HG02623 (cell line): ENCODE measurements at regions not wholly inside any gene's neighbourhood (a gene's known extent, or its start where the extent isn't known, plus 50 kb on each side); places are given as distances from the start of the nearest gene placed in this dataset.
"Not testable (repeated sequence)": the region's sequence is repeated elsewhere in the genome, so short reads cannot be mapped to it uniquely, and the experiment has no call there.

Experiments used
- ATAC-seq: cut with Tn5 transposase; IDR thresholded peaks from one replicate; pipeline ENCODE4 v1.9.1; 2021; ENCODE audit warnings: moderate library complexity; ENCODE audit not compliant: unreplicated experiment

DNA sequence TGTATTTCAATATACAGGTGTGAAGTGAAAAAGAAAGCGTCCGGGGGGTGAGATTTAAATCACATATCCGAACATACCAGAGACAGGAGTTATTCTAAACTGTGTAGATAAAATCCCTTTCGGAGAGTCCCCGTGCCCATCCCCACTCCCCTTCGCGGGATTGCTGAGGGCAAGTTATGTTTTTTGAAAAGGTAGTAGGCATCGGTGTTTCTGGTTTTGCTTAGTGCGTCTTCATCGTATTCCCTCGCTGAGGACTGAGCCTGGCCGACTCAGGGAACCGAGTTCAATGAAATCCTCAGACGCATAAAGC lies 583.4 kb downstream of the ZEB2 start:
- no peak for ATAC-seq

DNA sequence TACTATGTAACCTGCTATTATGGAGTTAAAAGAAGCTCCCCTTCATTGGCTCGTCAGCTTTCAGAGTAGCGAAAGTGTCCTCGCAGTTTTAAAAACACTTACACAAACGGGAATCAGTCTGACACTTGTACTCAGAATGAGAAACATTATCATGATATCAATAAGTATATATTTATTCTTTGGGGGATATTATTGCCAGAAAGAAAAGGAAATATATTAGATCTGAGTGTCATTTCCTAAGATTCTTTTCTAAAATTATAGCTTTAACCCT lies 584.5 kb downstream of the ZEB2 start:
- ATAC-seq: no peak

DNA sequence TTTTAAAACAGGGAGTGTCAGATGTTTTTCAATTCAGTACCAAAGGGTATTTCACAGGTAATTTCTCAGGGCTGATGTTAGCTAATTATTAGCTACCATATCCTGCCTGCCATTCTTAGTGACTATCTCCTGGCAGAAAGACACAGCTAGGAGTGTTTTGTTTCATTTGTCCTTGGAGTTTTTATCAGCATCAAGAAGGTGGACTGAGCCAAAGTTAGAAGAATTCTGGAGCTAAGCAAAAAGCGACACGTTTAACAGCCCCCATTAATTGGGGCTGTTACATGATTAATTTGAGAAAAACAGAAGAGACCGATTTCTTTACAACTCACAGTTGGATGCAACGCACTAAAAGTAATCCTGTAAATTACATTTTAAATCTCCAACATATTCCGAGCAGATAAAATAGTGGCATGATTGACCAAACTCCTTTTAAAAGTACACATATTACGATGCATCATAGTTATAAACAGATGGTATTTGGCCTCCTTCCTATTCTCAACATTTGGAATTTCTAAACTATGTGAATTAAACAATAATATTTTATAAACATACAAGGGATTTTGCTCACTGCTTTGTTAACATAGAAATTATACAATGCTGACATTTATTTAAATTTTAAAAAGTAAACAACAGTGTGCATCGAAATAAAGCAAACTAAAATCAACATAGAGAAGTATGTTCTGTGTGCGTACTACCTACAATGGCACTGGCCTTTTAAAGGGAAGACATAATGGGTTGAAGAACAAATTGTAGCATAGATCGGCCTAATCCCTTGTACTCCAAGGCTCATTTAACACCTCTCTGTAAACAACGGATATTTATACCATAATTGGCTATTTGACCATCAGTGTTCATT lies 585.1 kb downstream of the ZEB2 start:
- ATAC-seq: peak; percentile 42

DNA sequence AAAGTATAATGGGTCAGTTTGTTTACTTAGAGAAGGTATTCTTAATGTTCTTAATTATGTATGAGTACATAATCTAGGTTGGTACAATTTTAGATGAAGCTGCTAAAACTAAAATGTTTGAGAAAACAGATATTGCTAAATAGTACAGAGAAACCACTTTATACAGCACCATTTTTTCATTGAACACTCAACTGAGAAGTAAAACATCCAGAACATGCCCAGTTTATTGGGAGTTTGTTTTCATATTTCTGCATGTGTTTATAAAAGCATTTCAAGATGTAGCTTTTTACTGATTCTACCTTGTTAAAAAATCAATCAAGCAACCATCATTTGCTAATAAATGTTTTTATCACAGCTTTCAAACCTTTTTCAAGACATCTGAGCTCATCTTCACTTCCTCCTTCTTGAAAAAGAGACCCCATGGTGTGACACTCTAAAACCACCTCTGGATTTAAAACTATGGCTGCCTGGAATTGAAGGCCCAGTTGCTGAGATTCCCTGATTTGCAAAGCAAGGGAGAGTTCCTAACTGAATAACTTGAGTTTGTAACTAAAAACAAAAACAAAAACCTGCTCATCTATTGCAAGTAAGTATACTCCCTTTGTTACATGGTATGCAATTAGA lies 585.9 kb downstream of the ZEB2 start:
- no peak for ATAC-seq

DNA sequence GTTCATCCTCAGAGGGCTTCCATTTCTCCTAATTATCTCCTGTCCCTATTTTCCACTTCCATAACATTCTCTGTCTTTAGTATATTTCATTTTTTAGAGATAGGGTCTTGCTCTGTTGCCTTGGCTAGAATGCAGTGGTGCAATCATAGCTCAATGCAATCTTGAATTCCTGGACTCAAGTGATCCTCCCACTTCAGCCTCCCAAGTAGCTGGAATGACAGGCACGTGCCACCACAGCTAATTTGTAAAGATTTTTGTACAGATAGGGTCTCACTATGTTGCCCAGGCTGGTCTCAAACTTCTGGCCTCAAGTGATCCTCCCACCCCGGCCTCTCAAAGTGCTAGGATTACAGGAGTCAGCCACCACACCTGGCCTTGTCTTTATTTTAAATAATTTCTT lies 589.0 kb downstream of the ZEB2 start:
- ATAC-seq: no peak

DNA sequence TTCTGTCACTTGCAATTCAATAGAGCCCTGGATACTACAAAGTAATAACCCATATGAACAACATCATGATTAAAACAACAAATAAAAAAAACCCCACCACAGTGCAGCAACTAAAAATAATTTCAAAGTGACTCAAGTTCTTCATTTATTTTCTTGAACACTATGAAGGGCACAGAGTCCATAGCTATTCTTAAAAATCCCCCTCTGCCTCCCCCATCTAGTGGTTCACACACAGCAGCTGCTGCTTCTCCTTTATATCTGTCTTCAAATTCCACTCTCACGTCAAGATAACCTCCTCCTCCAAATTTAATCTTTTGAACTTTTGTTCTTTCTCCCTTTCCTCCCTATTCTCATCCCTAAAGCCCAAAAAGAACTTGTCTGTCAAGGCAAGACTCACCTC lies 591.3 kb downstream of the ZEB2 start:
- ATAC-seq: no peak

DNA sequence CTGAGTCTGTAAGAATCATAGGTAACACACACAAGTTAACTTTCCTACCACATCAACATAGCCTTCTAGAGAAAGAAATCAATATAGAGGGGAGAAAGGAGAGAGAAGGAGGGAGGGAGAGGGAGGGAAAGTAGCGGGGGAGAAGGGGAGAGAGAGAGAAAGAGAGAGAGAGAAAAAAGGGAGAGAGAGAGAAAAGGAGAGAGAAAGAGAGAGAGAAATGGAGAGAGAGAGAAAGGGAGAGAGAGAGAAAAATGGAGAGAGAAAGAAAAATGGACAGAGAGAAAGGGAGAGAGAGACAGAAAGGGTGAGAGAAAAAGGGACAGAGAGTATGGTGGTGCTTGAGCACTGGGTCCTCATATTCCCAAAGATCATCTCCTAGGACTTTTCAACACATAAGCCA lies 591.7 kb downstream of the ZEB2 start:
- no peak for ATAC-seq

DNA sequence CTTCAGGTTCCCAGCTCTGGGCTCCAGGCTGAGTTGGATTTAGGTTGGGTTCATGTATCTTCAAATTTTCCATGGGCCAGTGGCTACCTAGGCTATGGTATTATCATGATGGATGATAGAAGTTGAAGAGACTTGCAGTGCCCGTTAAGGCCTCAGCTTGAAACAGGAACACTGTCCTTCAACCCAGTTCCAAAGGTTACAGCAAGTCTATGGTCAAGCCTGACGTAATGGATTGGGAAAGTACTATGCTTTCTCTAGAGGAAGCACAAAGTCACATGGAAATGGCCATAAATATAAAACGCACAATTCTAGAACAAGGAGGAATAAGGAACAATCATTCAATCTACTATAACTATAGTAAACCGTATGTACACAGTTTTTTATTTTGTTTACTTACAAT lies 593.2 kb downstream of the ZEB2 start:
- no peak for ATAC-seq

DNA sequence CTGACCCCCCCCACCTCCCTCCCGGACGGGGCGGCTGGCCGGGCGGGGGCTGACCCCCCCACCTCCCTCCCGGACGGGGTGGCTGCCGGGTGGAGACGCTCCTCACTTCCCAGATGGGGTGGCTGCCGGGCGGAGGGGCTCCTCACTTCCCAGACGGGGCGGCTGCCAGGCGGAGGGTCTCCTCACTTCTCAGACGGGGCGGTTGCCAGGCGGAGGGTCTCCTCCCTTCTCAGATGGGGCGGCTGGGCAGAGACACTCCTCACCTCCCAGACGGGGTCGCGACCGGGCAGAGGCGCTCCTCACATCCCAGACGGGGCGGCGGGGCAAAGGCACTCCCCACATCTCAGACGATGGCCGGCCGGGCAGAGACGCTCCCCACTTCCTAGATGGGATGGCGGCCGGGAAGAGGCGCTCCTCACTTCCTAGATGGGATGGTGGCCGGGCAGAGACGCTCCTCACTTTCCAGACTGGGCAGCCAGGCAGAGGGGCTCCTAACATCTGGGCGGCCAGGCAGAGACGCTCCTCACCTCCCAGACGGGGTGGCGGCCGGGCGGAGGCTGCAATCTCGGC lies 597.6 kb downstream of the ZEB2 start:
- ATAC-seq: not testable (repeated sequence)

DNA sequence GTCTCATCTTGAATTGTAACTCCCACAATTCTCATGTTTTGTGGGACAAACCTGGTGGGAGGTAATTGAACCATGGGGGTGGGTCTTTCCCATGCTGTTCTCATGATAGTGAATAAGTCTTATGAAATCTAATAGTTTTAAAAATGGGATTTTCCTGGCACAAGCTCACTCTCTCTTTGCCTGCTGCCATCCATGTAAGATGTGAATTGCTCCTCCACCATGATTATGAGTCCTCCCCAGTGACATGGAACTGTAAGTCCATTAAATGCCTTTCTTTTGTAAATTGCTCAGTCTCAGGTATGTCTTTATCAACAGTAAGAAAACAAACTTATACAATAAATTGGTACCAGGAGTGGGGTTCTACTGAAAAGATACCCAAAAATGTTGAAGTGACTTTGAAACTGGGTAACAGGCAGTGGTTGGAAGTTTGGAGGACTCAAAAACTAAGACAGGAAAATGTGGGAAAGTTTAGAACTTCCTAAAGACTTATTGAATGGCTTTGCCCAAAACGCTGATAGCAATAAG lies 601.4 kb downstream of the ZEB2 start:
- no peak for ATAC-seq

DNA sequence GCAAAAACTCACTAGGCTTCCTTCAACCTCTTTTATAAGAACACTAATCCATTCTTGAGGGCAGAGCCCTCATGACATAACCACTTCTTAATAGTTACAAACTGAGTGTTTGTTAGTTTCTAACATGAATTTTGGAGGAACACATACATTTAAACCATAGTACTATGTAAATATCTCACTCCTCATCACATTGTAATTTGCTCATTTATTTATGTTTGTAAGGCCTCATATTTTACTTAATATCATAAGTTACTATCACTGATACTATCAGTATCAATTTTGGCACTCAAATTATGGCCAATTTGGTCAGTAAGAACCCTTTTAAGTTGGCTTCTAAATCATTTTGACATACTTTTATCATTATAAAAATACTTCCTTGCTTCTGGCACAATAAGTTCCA lies 603.1 kb downstream of the ZEB2 start:
- ATAC-seq: no peak

DNA sequence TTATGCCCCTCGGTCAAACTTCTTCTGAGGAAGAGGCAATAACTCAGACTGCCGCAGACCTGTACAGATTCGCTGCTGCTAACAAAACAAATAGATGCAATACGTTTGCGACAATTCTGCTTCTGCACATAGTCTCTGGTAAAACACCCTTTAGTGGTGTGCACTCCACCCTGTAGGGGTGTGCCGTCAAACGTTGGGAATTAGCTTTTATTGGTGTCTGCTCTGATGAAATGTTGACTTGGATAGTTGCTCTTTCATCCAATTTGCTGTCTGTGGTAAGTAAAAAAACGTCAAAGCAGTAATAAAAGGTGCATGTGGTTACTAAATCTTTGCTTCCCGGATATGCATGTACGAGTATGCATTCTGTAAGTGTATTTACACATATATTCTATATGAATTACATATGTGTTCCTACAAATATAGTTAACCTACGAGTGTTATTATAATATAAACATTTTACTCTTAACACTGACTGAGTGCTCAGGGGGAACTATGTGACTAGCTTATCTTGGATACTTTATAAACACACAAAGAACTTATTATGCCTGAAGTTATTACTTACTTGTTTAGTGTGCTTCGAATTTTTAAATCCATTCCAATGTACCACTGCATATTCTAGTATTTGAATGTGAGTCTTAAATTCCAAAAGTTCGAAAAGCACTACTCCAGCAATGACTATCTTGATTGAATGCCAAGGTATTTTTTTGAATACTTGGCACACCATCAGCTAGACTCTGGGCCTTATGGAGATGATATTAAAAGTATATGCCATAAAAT lies 610.2 kb downstream of the ZEB2 start:
- ATAC-seq: no peak

DNA sequence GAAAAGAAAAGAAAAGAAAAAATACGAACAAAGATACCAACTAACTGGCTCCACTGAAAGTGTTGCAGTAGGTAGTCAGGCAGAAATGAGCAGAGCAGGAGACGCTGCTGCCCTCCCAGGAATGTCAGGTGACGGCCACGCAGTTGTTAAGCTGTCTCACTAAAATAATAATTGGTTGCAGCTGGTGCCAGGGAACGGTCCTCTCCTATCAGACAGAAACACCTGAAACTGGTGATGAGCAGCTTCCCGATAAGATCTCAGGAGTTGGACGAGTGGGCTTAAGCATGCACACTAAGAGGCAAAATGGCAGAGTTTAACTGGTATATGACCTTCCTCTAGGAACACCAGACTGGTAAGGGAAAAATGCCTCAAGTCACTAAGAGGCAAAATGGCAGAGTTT lies 611.1 kb downstream of the ZEB2 start:
- no peak for ATAC-seq

DNA sequence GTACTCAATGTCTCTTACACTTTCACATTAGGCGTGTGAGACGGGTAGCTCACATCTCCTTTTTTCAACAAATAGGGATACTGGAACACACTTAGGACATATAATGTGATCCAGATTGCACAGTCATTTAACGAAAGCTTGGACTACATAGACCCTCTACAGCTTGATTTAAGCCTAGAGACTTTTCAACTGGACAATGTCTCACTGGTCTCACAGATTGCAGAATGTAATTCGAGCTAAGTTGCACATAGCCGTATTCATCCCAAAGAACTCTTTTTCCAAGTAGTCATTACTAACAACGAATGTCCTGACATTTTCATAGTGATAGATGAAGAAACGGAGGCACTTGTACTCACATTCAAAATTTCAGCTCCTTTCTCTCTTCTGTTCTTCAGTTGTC lies 612.1 kb downstream of the ZEB2 start:
- ATAC-seq: no peak

DNA sequence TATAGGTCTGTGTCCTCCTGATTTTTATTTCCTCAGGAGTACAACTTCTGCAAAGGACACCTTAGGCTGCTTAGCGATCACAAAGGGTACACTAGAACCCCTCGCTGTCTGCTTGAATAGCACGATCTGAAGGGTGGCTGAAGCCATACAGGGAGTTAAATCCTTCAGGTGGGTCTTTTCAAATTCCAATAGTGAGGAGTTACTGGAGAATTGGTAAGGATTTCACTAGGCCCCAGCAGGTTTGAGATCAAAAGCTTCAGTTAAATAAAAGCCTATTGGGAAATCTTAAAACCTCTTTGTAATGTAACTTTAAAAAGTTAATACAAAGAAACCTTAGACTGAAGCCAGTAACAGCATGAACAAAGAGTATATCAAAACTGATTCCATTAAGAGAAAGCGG lies 613.1 kb downstream of the ZEB2 start:
- no peak for ATAC-seq

DNA sequence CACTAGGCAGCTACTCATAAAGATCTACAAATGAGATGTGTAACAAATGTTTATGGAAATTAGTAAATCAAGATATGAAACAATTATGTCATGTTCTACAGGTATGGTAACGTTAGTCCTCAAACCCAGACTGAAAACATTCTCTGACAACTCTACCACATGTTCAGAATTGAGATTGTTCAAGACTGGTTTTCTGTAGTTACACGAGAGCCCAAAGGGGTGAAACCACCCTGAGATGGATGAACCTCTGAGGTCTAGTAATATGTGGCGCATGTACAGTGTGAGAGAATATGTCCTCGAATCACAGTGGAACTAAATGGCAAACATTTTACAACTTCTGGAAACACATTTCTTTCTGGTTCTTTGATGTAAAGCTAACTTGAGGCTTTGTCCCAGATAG lies 614.3 kb downstream of the ZEB2 start:
- no peak for ATAC-seq

DNA sequence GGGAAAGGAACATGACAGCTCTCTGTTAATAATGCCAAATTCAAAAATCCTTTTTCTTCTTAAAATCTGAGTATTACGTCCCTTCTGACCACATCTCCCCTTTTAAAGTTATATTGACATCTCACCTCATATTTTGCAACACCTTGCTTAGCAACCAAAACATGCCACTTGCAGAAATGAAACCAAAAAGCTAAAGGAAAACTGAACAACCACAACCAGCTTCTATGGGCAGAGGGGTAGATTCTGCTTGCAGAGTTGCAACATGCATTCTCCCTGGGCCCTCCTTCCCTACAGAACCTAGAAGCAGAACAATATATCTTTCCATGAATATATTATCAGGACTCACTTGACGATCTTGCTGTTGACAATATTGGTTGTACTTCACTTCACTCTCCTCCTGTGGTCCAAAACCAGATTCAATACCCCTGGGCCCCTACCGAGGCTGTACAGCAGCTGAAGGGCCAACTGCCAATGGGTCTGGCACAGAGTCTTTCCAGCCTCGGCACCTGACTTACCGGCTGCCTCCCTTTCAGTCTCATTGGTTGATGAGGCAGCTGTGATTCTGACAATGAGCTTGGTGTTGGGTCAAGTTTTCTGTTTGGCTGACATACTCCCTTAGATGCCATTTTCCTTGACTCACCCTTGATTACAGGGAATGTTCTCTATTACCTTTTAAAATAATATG lies 616.6 kb downstream of the ZEB2 start:
- ATAC-seq: no peak

DNA sequence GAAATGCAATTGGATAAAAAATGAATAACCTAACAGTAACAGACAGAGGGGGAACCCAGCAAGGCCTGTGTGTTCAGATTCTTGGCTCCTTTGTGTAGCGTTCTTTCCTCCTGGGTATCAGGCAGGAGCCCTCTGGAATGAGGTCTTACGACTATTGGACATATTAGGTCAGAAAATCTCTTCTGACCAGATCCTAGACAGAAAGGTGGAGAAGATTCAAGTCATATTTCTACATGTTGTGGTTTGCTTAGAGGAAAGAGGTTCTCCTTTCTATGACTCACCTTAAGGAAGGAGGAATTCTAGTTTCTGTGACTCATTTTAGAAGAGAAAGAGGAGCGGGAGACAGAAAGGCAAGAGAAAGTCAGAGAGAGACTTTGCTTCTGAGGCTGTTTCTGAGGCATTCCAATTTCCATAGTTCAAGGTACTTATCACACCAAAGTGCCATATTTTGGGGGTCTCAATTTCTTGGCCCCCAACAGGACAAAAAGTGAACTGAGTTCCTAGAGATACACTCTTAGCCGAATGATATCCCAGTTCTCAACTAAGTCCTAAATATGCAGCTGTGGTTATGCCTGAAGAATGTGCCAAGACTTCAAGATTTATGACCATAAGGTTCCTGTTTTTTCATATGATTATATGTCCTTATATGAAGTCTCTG lies 618.6 kb downstream of the ZEB2 start:
- ATAC-seq: no peak

DNA sequence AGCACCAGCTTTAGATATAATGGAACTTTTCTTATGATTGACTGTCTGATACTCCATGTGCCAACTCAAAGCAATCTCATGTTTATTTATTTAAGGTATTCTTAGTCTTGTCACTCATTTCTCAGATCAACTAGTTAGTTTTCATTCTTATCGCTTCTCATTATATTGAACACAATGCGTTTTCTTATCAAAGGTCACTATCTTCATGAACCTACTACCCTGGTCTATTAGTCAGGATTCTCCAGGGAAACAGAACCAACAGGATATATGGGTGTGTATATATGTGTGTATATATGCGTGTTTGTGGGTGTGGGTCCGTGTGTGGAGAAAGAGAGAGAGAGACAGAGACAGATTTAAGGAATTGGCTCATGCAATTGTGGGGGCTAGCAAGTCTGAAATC lies 619.9 kb downstream of the ZEB2 start:
- no peak for ATAC-seq

DNA sequence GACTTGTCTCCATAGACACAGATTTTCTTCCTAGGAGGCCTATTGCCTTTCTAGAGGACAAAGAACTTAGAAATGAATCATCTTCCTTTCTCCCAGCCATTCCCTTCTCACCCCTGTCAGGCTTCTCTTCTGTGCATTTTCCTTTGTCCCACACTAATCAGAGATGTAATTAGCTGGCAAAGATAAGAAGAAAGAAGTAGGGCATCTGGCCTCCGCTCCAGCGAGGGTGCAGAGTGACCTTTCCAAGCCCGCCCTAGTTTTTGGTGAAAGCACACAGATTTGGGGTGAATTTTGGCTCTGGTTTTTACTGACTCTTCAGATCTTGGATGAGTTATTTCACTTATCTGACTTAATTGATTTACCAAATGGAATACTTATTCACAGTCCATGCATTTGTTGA lies 626.5 kb downstream of the ZEB2 start:
- ATAC-seq: no peak

DNA sequence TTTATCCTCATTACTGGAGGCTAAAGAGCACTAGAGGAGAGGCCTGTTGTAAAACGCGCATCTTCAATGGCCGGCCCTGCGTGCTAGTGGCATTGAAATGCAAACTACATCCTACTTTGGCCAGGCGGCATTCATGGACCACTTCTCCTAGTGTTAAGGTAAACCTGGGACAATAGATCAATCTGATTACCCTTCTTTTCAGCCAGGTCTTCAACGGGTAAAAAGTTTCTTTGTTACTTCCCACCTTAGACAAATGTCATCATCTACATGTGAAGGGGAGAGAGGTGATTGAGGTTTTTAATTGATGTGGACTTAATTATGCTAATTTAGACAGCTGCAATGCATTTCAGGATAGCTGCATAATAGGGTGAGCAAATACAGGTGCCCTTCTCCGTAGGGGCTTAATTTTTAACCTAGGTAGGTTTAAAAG lies 628.0 kb downstream of the ZEB2 start:
- ATAC-seq: no peak
